Activated CD8-positive, alpha-beta memory T cell treated with anti-CD3 and anti-CD28 coated beads for 48 hours (primary cell): ENCODE measurements at regions not wholly inside any gene's neighbourhood (a gene's known extent, or its start where the extent isn't known, plus 50 kb on each side); places are given as distances from the start of the nearest gene placed in this dataset.

ENCODE experiments used
- DNase-seq, 3 experiments: peaks; one replicate each; pipeline ENCODE4 v3.0.0-alpha.2; 2020; ENCODE audit warnings: low read depth in 2 of 3, low spot score in 2 of 3

GRCh38 chr6:41428996-41429421 is 93.6 kb downstream of the NCR2 start:
- peak in 1 of 3 experiments; percentile 36 for DNase-seq

DNA sequence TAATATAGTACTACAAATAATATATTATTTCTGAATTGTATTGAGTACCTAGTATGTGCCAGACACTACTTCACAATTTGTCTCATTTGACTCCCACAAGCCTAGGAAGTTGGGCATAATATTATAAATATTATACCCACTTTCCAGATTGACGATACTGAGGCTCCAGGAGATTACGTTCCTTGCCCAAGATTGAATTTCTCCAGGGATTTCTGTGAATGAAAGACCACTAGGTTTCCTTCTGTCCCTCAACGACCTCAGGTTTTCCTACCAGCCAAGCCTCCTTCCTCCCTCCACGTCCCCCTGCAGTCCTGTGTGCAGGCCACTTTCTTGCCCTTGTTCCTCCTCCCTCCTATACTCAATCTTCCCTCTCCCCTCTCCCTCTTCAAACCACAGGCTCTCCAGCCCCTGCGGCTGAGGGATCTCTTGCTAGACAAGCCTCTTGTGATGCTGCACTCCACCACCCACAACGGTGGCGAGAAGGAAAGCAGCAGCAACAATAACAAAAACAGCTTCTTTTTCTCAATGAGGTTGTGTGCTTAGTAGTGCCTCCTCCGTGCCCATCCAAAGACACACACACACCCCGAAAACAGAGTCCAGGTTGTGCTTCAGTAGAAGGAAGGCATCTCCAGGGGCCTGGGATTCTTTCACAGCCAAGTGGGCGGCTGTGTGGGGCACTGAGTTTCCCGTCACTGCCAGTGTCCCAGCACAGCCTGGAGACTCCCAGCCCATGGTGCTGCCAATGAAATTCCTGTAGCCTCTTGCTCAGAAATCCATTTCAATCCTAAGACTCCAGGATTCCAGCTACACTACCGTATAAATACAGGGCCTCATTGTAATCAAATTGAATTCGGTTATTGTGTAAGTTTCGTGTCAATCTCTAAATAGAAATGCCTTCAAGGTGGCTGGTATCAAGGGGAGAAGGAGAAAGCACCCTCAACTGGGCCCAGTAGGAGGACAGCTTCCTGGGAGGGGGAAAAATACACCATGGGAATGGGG is 94.4 kb downstream of the NCR2 start:
- no peak for DNase-seq

- DNase-seq, result no peak
Measured at GRCh38 chr6:41430875-41431274, 95.5 kb downstream of the NCR2 start.

GRCh38 chr6:41432280-41432679 is 96.9 kb downstream of the NCR2 start:
- DNase-seq, result no peak

- no peak for DNase-seq
Measured at GRCh38 chr6:41434803-41435481, 99.5 kb downstream of the NCR2 start.

GRCh38 chr6:41437604-41438003 is 102.2 kb downstream of the NCR2 start:
- DNase-seq, result no peak

DNA sequence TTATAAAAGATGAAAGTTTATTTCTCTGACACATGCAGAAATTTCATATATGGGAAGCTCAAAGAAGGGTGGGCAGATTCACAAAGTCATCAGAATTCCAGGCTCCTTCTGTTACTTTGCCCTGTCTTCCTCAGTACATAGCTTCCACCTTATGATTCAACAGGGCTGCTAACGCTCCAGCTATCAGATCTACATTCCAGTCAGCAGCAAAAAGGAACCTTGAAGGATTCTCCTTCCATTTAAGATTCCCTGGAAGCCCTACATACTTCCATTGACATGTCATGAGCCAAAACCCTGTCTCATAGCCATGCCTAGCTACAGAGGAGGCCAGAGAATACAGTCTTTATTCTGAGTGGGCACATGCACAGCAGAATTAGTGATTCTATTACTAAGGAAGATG is 103.3 kb downstream of the NCR2 start:
- no peak for DNase-seq

DNA sequence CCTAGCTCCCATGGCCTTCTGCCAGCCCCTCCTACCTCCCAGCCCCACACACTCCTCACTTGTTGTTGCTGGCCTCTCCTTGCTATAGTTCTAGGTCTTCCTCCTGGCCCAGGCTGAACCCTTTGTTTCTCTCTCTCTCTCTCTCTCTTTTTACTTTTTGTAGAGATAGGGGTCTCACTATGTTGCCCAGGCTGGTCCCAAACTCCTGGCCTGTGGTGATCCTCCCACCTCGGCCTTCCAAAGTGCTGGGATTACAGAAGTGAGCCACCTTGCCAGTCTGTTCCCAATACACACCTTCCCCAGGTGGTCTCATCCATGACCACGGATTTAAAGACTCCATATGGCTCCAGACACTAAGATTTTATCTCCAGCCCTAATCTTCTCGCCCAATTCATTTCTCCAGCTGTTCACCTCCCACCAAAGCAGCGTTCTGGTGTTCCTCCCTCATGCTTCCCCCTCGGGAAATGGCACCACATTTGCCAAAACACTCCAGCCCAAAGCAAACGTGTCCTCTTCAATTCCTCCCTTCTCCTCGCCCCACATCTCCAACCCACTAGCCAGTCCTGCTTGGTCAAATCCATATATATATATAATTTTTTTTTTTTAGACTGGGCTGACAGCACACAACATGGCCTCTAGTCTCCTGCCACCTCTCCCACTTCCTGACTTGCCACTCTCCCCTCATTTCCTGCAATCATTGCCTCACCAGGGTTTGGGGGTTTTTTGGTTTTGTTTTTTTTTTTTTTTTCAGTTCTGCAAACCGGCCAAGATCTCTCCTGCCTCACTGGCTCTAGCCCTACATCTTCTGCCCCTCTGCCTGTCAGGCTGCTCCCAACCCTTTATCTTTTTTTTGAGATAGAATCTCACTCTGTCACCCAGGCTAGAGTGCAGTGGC is 104.4 kb downstream of the NCR2 start:
- no peak for DNase-seq

- DNase-seq, result no peak
Measured at GRCh38 chr6:41440958-41441357, 105.2 kb upstream of the FOXP4 start.

- DNase-seq, result no peak
Measured at GRCh38 chr6:41441598-41442351, 104.4 kb upstream of the FOXP4 start.

GRCh38 chr6:41442352-41442672 is 103.9 kb upstream of the FOXP4 start:
- DNase-seq, result no peak

DNA sequence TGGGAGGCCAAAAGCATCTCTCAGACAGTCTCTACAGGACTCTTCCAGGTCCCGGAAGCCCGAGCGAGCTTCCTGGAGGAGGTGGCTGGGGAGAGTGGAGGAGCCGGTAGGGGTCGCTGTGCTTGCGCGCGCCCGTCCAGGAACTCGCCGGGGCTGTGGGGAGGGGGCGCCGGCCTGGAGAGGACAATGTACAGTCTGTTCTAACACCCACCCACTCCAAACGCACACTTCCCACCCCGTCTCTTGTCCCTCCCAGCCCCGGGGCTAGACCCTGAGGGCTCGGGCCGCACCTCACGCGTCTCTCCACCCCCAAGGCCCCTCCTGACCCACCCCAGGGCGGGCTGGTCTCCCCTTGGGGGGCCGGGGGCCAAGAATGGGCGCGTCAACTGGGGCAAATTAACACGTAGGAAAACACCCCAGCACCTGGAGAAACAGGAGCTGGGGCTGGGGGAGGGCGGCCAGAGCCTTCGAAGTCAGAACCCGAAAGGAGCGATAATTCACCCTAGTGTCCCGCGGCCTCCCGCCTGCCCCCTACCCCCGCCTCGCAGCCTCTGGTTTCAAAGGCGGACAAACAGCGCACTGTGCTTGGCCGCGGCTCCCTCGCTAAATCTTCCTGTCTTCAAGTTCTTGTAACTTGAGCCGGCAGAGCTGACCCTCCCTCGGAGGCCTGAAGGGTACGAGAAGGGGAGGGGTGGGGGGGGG is 103.2 kb upstream of the FOXP4 start:
- no peak for DNase-seq

- DNase-seq, result no peak
Measured at GRCh38 chr6:41443616-41444525, 102.3 kb upstream of the FOXP4 start.

DNA sequence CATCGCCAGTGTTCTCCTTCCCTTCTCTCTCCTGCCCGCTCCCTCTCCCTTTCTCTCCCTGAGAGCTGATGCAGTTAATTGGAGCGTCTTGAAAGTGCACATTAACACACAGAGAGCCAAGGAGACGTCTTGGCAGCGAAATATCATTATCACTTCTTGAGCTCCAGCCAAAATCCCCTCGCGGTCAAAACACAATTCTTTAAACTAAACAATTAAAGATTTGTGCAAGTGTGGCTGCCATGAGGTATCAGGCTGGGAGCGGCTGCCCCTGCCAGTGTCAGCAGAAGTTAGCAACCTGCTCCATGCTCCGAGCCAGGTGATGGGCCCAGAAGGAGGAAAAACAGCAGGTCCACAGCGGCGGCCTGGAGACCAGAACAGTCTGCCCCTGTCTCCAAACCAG is 100.9 kb upstream of the FOXP4 start:
- DNase-seq, result no peak

GRCh38 chr6:41446132-41446531 is 100.0 kb upstream of the FOXP4 start:
- no peak for DNase-seq

DNA sequence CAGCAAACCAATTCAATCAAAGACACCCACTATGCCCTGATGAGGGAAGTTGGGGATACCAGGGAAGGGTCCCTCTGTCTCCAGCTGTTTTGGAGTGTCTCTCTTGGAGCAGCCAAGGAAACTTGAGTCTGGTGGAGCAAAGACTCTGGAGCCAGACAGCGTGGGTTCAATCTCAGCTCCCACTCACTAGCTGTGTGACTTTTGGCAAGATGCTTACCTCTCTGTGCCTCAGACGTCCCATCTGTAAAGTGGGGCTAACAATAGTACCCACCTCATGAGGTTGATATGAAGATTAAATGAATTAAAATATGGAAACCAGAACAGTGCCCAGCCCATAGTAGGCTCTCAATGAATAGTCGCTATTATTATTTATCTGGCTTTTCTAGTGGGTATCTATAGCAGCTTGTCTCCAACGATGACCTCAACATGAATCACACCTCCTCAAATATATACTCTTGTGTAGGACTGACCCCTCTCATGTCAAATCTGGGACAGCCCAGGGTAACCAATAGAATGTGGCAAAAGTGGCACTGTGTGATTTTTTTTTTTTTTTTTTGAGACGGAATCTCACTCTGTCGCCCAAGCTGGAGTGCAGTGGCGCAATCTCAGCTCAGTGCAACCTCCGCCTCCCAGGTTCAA is 99.2 kb upstream of the FOXP4 start:
- DNase-seq, result no peak

DNA sequence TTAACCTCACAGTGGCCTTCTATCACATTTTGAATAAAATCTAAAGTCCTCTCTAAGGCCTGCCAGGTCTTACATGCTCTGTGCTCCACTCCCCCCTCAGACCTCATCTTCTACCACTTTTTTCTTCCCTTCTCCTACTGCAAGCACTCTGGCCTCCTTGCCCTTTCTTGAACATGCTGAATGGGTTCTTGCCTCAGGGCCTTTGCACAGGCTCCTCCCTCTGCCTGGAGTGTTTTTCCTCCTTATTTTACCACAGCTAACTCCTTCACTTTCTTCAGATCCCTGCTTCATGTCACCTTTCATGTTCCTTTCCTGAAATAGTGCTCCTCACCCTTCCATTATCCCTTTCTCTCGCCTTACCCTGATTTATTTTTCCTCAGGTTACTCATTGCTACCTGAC is 97.9 kb upstream of the FOXP4 start:
- DNase-seq, result no peak

DNA sequence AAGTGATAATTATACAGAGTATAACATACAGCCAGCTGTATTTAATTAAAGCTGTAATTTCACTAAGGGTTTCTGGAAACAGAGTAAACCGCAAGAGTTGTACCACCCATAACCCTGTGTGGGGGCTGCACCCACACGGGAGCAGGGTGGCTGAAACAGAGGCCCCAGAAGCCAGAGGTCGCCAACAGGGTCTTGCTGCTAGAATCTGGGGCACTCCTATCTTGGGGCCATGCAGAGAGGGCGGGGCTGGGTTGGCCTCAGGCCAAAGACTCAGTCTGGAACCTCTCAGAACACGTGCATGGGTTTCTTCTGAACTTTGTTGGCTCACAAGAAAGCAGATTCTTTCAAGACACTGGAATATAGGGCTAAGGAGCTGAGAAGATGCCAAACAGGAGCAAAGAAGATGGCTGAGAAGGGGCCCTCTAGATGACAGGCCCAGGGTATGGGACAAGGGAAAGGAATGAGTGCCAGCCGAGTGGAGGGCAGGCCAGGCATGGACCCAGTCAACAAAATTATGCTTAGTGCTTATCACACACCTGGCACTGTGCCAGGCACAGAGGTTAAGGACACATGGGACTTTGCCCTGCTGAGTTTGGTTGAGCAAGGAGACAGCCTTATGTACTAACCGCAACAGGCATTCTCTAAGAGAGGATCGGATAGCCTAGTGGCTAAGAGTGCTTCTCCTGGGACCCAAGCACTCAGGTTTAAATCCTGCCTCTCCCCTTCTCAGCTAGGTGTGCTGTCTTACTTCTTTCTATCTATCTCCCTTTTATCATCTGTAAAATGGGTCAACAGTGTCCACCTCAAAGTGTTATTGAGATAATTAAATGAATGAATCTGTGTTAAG is 96.6 kb upstream of the FOXP4 start:
- DNase-seq, result no peak
